Endodermal cell (in vitro differentiated cells): ENCODE measurements at regions not wholly inside any gene's neighbourhood (a gene's known extent, or its start where the extent isn't known, plus 50 kb on each side); places are given as distances from the start of the nearest gene placed in this dataset.

ENCODE experiments used
- DNase-seq: peaks from one replicate; pipeline ENCODE4 v3.0.0-alpha.2; 2017
- H3K27ac ChIP-seq: 2 replicates; pipeline ENCODE4 v1.5.1; 2013; ENCODE audit warnings: mild to moderate bottlenecking, low read depth, low read length, moderate library complexity
- H3K27me3 ChIP-seq: 2 replicates; pipeline ENCODE4 v1.6.1; 2013; ENCODE audit warnings: mild to moderate bottlenecking, low read length, moderate library complexity; ENCODE audit not compliant: insufficient read depth, control insufficient read depth, poor library complexity, severe bottlenecking
- H3K36me3 ChIP-seq: 2 replicates; pipeline ENCODE4 v1.7.0; 2013; ENCODE audit warnings: mild to moderate bottlenecking, low read length, moderate library complexity; ENCODE audit not compliant: control insufficient read depth, insufficient read depth
- H3K4me1 ChIP-seq: one replicate; pipeline ENCODE4 v1.7.0; 2013; ENCODE audit warnings: low read length; ENCODE audit not compliant: control insufficient read depth, insufficient read depth
- H3K4me3 ChIP-seq: 2 replicates; pipeline ENCODE4 v1.5.1; 2013; ENCODE audit warnings: mild to moderate bottlenecking, low read length, moderate library complexity
- H3K9ac ChIP-seq: 2 replicates; pipeline ENCODE4 v1.6.1; 2013; ENCODE audit warnings: mild to moderate bottlenecking, low read length, moderate library complexity; ENCODE audit not compliant: poor library complexity, severe bottlenecking; ENCODE audit errors: extremely low read depth
- H3K9me3 ChIP-seq: 2 replicates; pipeline ENCODE4 v1.6.1; 2013; ENCODE audit warnings: mild to moderate bottlenecking, low read length, moderate library complexity; ENCODE audit not compliant: control insufficient read depth
- H3K27ac Mint-ChIP-seq: 2 replicates; pipeline ENCODE4 v1.8.0; 2020; ENCODE audit warnings: mixed read lengths
- H3K27me3 Mint-ChIP-seq: 2 replicates; pipeline ENCODE4 v1.8.0; 2021; ENCODE audit warnings: mild to moderate bottlenecking, mixed read lengths; ENCODE audit not compliant: insufficient read depth
- H3K36me3 Mint-ChIP-seq: 2 replicates; pipeline ENCODE4 v1.8.0; 2020; ENCODE audit warnings: low read depth, mixed read lengths
- H3K4me1 Mint-ChIP-seq: 2 replicates; pipeline ENCODE4 v1.8.0; 2020; ENCODE audit warnings: mixed read lengths
- H3K4me3 Mint-ChIP-seq: 2 replicates; pipeline ENCODE4 v1.8.0; 2020; ENCODE audit warnings: mild to moderate bottlenecking, moderate library complexity, mixed read lengths
- H3K9me3 Mint-ChIP-seq: 2 replicates; pipeline ENCODE4 v1.8.0; 2020; ENCODE audit warnings: mild to moderate bottlenecking, mixed read lengths
- CTCF ChIP-seq: fragments of 200-600 bp; sonication (generic); conservative IDR thresholded peaks from 2 replicates; pipeline ENCODE4 v1.5.0; 2021; ENCODE audit warnings: antibody characterized with exemption, mild to moderate bottlenecking
- WGBS, 2 experiments: methylation state at CpG; one replicate each; pipeline versions ENCODE4 v1.1.5 to v1.1.7; 2013; ENCODE audit warnings: missing lambda C conversion rate in 2 of 2, mixed read lengths in 1 of 2; ENCODE audit not compliant: insufficient coverage in 1 of 2, insufficient read length in 1 of 2; 5-methylcytosine and 5-hydroxymethylcytosine counted together

GRCh38 chr19:31613683-31614219 lies 264.5 kb upstream of the TSHZ3 start:
- H3K27me3 Mint-ChIP-seq, result peaks cover 3% of the 10 kb centered on the region
- no peak for DNase-seq
- no peaks in the 10 kb centered on the region for H3K9me3 Mint-ChIP-seq
- H3K36me3 Mint-ChIP-seq, result no peaks in the 10 kb centered on the region
- TF ChIP-seq CTCF, result peak; percentile 45
- H3K4me3 ChIP-seq, result no peak overlapping the region
- H3K4me1 Mint-ChIP-seq, result no peaks in the 10 kb centered on the region
- H3K4me1 ChIP-seq, result no peaks in the 10 kb centered on the region
- no peak overlapping the region for H3K4me3 Mint-ChIP-seq
- H3K27ac ChIP-seq, result no peak overlapping the region
- H3K9ac ChIP-seq, result no peak overlapping the region
- no peaks in the 10 kb centered on the region for H3K9me3 ChIP-seq
- H3K36me3 ChIP-seq, result no peaks in the 10 kb centered on the region
- H3K27me3 ChIP-seq, result peaks cover 7% of the 10 kb centered on the region
- WGBS, 2 experiments, result 89 to 96% methylated on average over 3 to 4 of the region's 4 CpGs
- no peak overlapping the region for H3K27ac Mint-ChIP-seq

- Mint-ChIP-seq H3K4me1 (no peaks in the 10 kb centered on the region), H3K27ac (no peak overlapping the region), H3K27me3 (peaks cover 3% of the 10 kb centered on the region), H3K9me3 (peaks cover under 1% of the 10 kb centered on the region), H3K4me3 (no peak overlapping the region), H3K36me3 (no peaks in the 10 kb centered on the region)
- no peak overlapping the region for H3K9ac ChIP-seq
- H3K27me3 ChIP-seq, result peaks cover 2% of the 10 kb centered on the region
- no peaks in the 10 kb centered on the region for H3K36me3 ChIP-seq
- H3K4me1 ChIP-seq, result no peaks in the 10 kb centered on the region
- no peak for TF ChIP-seq CTCF
- no peak overlapping the region for H3K27ac ChIP-seq
- DNase-seq, result no peak
- 90 to 96% methylated on average over 1 to 3 of the region's 3 CpGs for WGBS, 2 experiments
- H3K4me3 ChIP-seq, result no peak overlapping the region
- no peaks in the 10 kb centered on the region for H3K9me3 ChIP-seq
Measured at GRCh38 chr19:31616031-31616430, 266.8 kb upstream of the TSHZ3 start.

- peaks cover 7% of the 10 kb centered on the region for H3K9me3 Mint-ChIP-seq
- H3K36me3 Mint-ChIP-seq, result no peaks in the 10 kb centered on the region
- peaks cover 7% of the 10 kb centered on the region for H3K9me3 ChIP-seq
- no peaks in the 10 kb centered on the region for H3K4me1 ChIP-seq
- no peaks in the 10 kb centered on the region for H3K27me3 ChIP-seq
- no peak for TF ChIP-seq CTCF
- no peak overlapping the region for H3K27ac ChIP-seq
- no peak overlapping the region for H3K4me3 Mint-ChIP-seq
- no peak overlapping the region for H3K27ac Mint-ChIP-seq
- no peaks in the 10 kb centered on the region for H3K36me3 ChIP-seq
- no peak for DNase-seq
- WGBS, 2 experiments, result 83 to 84% methylated on average over 3 to 4 of the region's 4 CpGs
- no peak overlapping the region for H3K9ac ChIP-seq
- no peak overlapping the region for H3K4me3 ChIP-seq
- no peaks in the 10 kb centered on the region for H3K4me1 Mint-ChIP-seq
- peaks cover 3% of the 10 kb centered on the region for H3K27me3 Mint-ChIP-seq
Measured at GRCh38 chr19:31617010-31617585, 267.9 kb upstream of the TSHZ3 start.
